ENCODE measurements at regions not wholly inside any gene's neighbourhood (a gene's known extent, or its start where the extent isn't known, plus 50 kb on each side); places are given as distances from the start of the nearest gene placed in this dataset.

GRCh38 chr10:20418286-20418685, 478.8 kb downstream of the NEBL start:
- no peaks in the 10 kb centered on the region for H3K4me1 ChIP-seq (ENCODE audit: control insufficient read depth in 1 of 2, insufficient read depth in 1 of 2, low read depth in 1 of 2, low read length in 1 of 2)
- TF ChIP-seq, protein P1, sequence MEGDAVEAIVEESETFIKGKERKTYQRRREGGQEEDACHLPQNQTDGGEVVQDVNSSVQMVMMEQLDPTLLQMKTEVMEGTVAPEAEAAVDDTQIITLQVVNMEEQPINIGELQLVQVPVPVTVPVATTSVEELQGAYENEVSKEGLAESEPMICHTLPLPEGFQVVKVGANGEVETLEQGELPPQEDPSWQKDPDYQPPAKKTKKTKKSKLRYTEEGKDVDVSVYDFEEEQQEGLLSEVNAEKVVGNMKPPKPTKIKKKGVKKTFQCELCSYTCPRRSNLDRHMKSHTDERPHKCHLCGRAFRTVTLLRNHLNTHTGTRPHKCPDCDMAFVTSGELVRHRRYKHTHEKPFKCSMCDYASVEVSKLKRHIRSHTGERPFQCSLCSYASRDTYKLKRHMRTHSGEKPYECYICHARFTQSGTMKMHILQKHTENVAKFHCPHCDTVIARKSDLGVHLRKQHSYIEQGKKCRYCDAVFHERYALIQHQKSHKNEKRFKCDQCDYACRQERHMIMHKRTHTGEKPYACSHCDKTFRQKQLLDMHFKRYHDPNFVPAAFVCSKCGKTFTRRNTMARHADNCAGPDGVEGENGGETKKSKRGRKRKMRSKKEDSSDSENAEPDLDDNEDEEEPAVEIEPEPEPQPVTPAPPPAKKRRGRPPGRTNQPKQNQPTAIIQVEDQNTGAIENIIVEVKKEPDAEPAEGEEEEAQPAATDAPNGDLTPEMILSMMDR (IDR thresholded peaks at IDR 0.05) = no peak

GRCh38 chr10:20417791-20418190, 479.3 kb downstream of the NEBL start:
- no peaks in the 10 kb centered on the region for H3K36me3 ChIP-seq
- H3K27me3 ChIP-seq = no peaks in the 10 kb centered on the region
- H3K27ac ChIP-seq = no peak overlapping the region
- no peaks in the 10 kb centered on the region for H3K9me3 ChIP-seq
- TF ChIP-seq, protein P1 (IDR thresholded peaks at IDR 0.05) = no peak
- no peak overlapping the region for H3K4me3 ChIP-seq (ENCODE audit: low read depth in 1 of 2, low read length in 1 of 2)
- H3K4me1 ChIP-seq (ENCODE audit: control insufficient read depth in 1 of 2, insufficient read depth in 1 of 2, low read depth in 1 of 2, low read length in 1 of 2) = no peaks in the 10 kb centered on the region

More at GRCh38 chr10:20418286-20418685, 478.8 kb downstream of the NEBL start:
- Histone ChIP-seq H3K4me3 (ENCODE audit: low read depth in 1 of 2, low read length in 1 of 2) (no peak overlapping the region), H3K36me3 (no peaks in the 10 kb centered on the region), H3K9me3 (no peaks in the 10 kb centered on the region), H3K27ac (no peak overlapping the region), H3K27me3 (no peaks in the 10 kb centered on the region)

- TF ChIP-seq, protein P1 (IDR thresholded peaks at IDR 0.05) = no peak
- Histone ChIP-seq H3K27me3 (no peaks in the 10 kb centered on the region), H3K4me1 (ENCODE audit: control insufficient read depth in 1 of 2, insufficient read depth in 1 of 2, low read depth in 1 of 2, low read length in 1 of 2) (no peaks in the 10 kb centered on the region), H3K36me3 (no peaks in the 10 kb centered on the region), H3K27ac (no peak overlapping the region), H3K9me3 (no peaks in the 10 kb centered on the region), H3K4me3 (ENCODE audit: low read depth in 1 of 2, low read length in 1 of 2) (no peak overlapping the region)
Measured at GRCh38 chr10:20415684-20416083, 481.4 kb downstream of the NEBL start.

DNA sequence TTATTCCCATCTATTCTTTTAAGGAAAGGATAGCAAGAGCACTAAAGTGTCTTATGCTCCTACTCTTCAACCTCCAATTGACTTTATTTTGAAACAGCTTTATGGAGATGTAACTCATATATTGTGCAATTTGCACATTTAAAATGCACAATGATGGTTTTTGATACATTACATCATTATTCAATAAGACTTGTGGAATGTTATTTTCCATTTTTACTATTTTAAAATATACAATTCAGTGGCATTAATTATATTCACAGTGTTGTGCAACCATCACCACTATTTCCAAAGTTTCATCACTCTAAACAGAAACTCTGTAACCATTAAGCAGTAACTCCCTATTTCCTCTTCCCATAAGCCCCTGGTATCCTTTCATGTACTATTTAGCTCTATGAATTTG, 489.8 kb downstream of the NEBL start:
- Histone ChIP-seq H3K4me3 (ENCODE audit: low read depth in 1 of 2, low read length in 1 of 2) (no peak overlapping the region), H3K27me3 (no peaks in the 10 kb centered on the region), H3K36me3 (no peaks in the 10 kb centered on the region), H3K9me3 (no peaks in the 10 kb centered on the region), H3K27ac (no peak overlapping the region), H3K4me1 (ENCODE audit: control insufficient read depth in 1 of 2, insufficient read depth in 1 of 2, low read depth in 1 of 2, low read length in 1 of 2) (peaks cover 0 to 9% of the 10 kb centered on the region in 2 experiments)
- TF ChIP-seq, protein P1 (IDR thresholded peaks at IDR 0.05) = no peak

GRCh38 chr10:20406281-20407104, 490.6 kb downstream of the NEBL start:
- Histone ChIP-seq H3K9me3 (no peaks in the 10 kb centered on the region), H3K4me3 (ENCODE audit: low read depth in 1 of 2, low read length in 1 of 2) (no peak overlapping the region), H3K27ac (no peak overlapping the region), H3K27me3 (no peaks in the 10 kb centered on the region), H3K4me1 (ENCODE audit: control insufficient read depth in 1 of 2, insufficient read depth in 1 of 2, low read depth in 1 of 2, low read length in 1 of 2) (peaks cover 0 to 9% of the 10 kb centered on the region in 2 experiments), H3K36me3 (no peaks in the 10 kb centered on the region)
- TF ChIP-seq, protein P1 (IDR thresholded peaks at IDR 0.05) = no peak

Measured in neutrophil (primary cell).